HG03457 (cell line): ENCODE measurements at regions not wholly inside any gene's neighbourhood (a gene's known extent, or its start where the extent isn't known, plus 50 kb on each side); places are given as distances from the start of the nearest gene placed in this dataset.
"Not testable (repeated sequence)": the region's sequence is repeated elsewhere in the genome, so short reads cannot be mapped to it uniquely, and the experiment has no call there.

Experiments
- ATAC-seq: cut with Tn5 transposase; IDR thresholded peaks from one replicate; pipeline ENCODE4 v1.9.1; 2021; ENCODE audit warnings: moderate number of reproducible peaks; ENCODE audit not compliant: unreplicated experiment

- ATAC-seq, result not testable (repeated sequence)
These were observed 2661.6 kb upstream of the PCDH20 start for GRCh38 chr13:64077132-64077835.

- ATAC-seq, result no peak
These were observed 2660.1 kb upstream of the PCDH20 start for GRCh38 chr13:64075543-64076271.

GRCh38 chr13:64074971-64075474 lies 2659.4 kb upstream of the PCDH20 start:
- ATAC-seq, result no peak

- no peak for ATAC-seq
These were observed 2657.6 kb upstream of the PCDH20 start for GRCh38 chr13:64073203-64073602.

- no peak for ATAC-seq
These were observed 2655.7 kb upstream of the PCDH20 start for GRCh38 chr13:64071352-64071751.

- no peak for ATAC-seq
These were observed 2654.2 kb upstream of the PCDH20 start for GRCh38 chr13:64069892-64070291.

- no peak for ATAC-seq
These were observed 2651.1 kb upstream of the PCDH20 start for GRCh38 chr13:64066711-64067110.

- no peak for ATAC-seq
These were observed 2646.0 kb upstream of the PCDH20 start for GRCh38 chr13:64061649-64062048.

- no peak for ATAC-seq
These were observed 2641.8 kb upstream of the PCDH20 start for GRCh38 chr13:64057372-64058020.

GRCh38 chr13:64054321-64054720 lies 2638.7 kb upstream of the PCDH20 start:
- no peak for ATAC-seq

- ATAC-seq, result no peak
These were observed 2636.9 kb upstream of the PCDH20 start for GRCh38 chr13:64052521-64052920.

GRCh38 chr13:64051278-64051677 lies 2635.6 kb upstream of the PCDH20 start:
- no peak for ATAC-seq

GRCh38 chr13:64041296-64041695 lies 2625.6 kb upstream of the PCDH20 start:
- no peak for ATAC-seq

- no peak for ATAC-seq
These were observed 2618.3 kb upstream of the PCDH20 start for GRCh38 chr13:64033921-64034320.

- no peak for ATAC-seq
These were observed 2613.9 kb upstream of the PCDH20 start for GRCh38 chr13:64029343-64030093.

GRCh38 chr13:64028551-64028950 lies 2612.9 kb upstream of the PCDH20 start:
- ATAC-seq, result no peak

GRCh38 chr13:64020126-64020525 lies 2604.5 kb upstream of the PCDH20 start:
- ATAC-seq, result no peak

GRCh38 chr13:64007339-64007738 lies 2591.7 kb upstream of the PCDH20 start:
- no peak for ATAC-seq

GRCh38 chr13:64000321-64000720 lies 2584.7 kb upstream of the PCDH20 start:
- no peak for ATAC-seq

- ATAC-seq, result no peak
These were observed 2584.1 kb upstream of the PCDH20 start for GRCh38 chr13:63999614-64000305.
